ENCODE measurements at regions not wholly inside any gene's neighbourhood (a gene's known extent, or its start where the extent isn't known, plus 50 kb on each side); places are given as distances from the start of the nearest gene placed in this dataset.

GRCh38 chr4:12562021-12562420 lies 922.1 kb downstream of the RAB28 start:
- TF ChIP-seq EZH2 (IDR thresholded peaks at IDR 0.05; ENCODE audit: borderline replicate concordance, insufficient read depth, low read length, poor library complexity, severe bottlenecking): no peak
- TF ChIP-seq RAD21 (conservative IDR thresholded peaks at IDR 0.05): no peak
- no peak for TF ChIP-seq CTCF (IDR thresholded peaks at IDR 0.05; ENCODE audit: poor library complexity, severe bottlenecking)
- no peak for TF ChIP-seq SMC3 (conservative IDR thresholded peaks at IDR 0.05; ENCODE audit: poor library complexity)
- no peak for TF ChIP-seq TAF1 (IDR thresholded peaks at IDR 0.05; ENCODE audit: low read depth)
- TF ChIP-seq MXI1 (conservative IDR thresholded peaks at IDR 0.05; ENCODE audit: poor library complexity, severe bottlenecking): no peak
